ENCODE measurements at regions not wholly inside any gene's neighbourhood (a gene's known extent, or its start where the extent isn't known, plus 50 kb on each side); places are given as distances from the start of the nearest gene placed in this dataset.

- TF ChIP-seq NANOG (IDR thresholded peaks at IDR 0.05; ENCODE audit: borderline replicate concordance): no peak
- no peak for TF ChIP-seq REST (IDR thresholded peaks at IDR 0.05; ENCODE audit: unreplicated experiment)
- TF ChIP-seq STAT1 (IDR thresholded peaks at IDR 0.05; ENCODE audit: unreplicated experiment): no peak
- no peak for TF ChIP-seq JUNB (IDR thresholded peaks at IDR 0.05; ENCODE audit: unreplicated experiment)
- no peak for TF ChIP-seq EZH2phosphoT487 (IDR thresholded peaks at IDR 0.05; ENCODE audit: unreplicated experiment)
Observed at GRCh38 chr11:119976805-119977560, 160.9 kb downstream of the TRIM29 start (continued).

GRCh38 chr11:119975561-119976152, 162.3 kb downstream of the TRIM29 start:
- H3K9me3 Mint-ChIP-seq: no peaks in the 10 kb centered on the region
- Histone ChIP-seq H3K4me1 (ENCODE audit: insufficient read depth) (peaks cover 11% of the 10 kb centered on the region), H2AFZ (no peak overlapping the region), H3K27me3 (ENCODE audit: insufficient read depth) (no peaks in the 10 kb centered on the region), H3K27ac (ENCODE audit: low read depth) (no peak overlapping the region), H3K4me2 (peak overlapping the region; percentile 60), H3K9me2 (ENCODE audit: insufficient read depth) (no peaks in the 10 kb centered on the region), H3F3A (replicated peaks; ENCODE audit: low read depth) (no peaks in the 10 kb centered on the region), H3K36me3 (ENCODE audit: insufficient read depth) (no peaks in the 10 kb centered on the region), H4K20me1 (replicated peaks; ENCODE audit: insufficient read depth) (no peaks in the 10 kb centered on the region), H3K4me3 (no peak overlapping the region; the same call in 1 of the 2 replicates), H3K79me2 (replicated peaks; ENCODE audit: insufficient read depth) (no peaks in the 10 kb centered on the region)
- no peak overlapping the region for H3K27ac Mint-ChIP-seq
- ATAC-seq: peak; percentile 80
- H3K4me3 Mint-ChIP-seq: no peak overlapping the region
- peaks cover 14% of the 10 kb centered on the region for H3K4me1 Mint-ChIP-seq
- DNase-seq (ENCODE audit: low spot score): peak; percentile 80
- peaks cover 8% of the 10 kb centered on the region for H3K27me3 Mint-ChIP-seq (ENCODE audit: insufficient read depth, low read depth, poor library complexity)
- peaks cover 3% of the 10 kb centered on the region; the same call in 1 of the 3 replicates for H3K36me3 Mint-ChIP-seq (ENCODE audit: low read depth)
- TF ChIP-seq JUNB (IDR thresholded peaks at IDR 0.05; ENCODE audit: unreplicated experiment) (no peak), STAT1 (IDR thresholded peaks at IDR 0.05; ENCODE audit: unreplicated experiment) (no peak), CREB1 (CRISPR knock-in tag; IDR thresholded peaks at IDR 0.05; ENCODE audit: low read depth) (no peak), NANOG (IDR thresholded peaks at IDR 0.05; ENCODE audit: borderline replicate concordance) (no peak), EZH2 (IDR thresholded peaks at IDR 0.05; ENCODE audit: low read depth, unreplicated experiment) (no peak), CTCF (conservative IDR thresholded peaks at IDR 0.05; ENCODE audit: low read depth in 2 of 2) (no peak), ETS1 (IDR thresholded peaks at IDR 0.05) (no peak), REST (IDR thresholded peaks at IDR 0.05; ENCODE audit: unreplicated experiment) (no peak), ZNF114 (CRISPR knock-in tag; IDR thresholded peaks at IDR 0.05) (no peak)
